ENCODE measurements at regions not wholly inside any gene's neighbourhood (a gene's known extent, or its start where the extent isn't known, plus 50 kb on each side); places are given as distances from the start of the nearest gene placed in this dataset.

DNA sequence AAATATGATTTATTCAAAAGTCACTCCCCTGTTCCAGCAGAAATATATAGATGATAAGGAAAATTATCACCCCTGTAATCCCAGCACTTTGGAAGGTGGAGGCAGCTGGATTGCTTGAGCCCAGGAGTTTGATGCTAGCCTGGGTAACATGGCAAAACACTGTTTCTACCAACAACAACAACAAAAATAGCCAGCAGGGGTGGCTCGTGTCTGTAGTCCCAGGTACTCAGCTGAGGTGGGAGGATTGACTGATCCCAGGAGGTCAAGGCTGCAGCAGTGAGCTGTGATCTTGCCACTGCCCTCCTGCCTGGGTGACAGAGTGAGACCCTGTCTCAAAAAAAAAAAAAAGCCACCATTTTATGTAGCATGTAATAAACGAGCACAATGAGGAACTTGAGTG is 1546.5 kb downstream of the NCAM2 start:
- CTCF ChIA-PET, result no interaction called here
- no peak overlapping the region for H3K4me2 ChIP-seq
- H3K36me3 ChIP-seq (ENCODE audit: low read depth), result no peaks in the 10 kb centered on the region
- no peaks in the 10 kb centered on the region for H3F3A ChIP-seq (ENCODE audit: insufficient read depth, low read depth)
- H3K4me1 ChIP-seq (replicated peaks; ENCODE audit: insufficient read depth), result no peaks in the 10 kb centered on the region
- no peak overlapping the region for H3K4me3 ChIP-seq
- no peak overlapping the region for H2AFZ ChIP-seq
- no peaks in the 10 kb centered on the region for H3K79me2 ChIP-seq (ENCODE audit: low read depth)
- no peak for DNase-seq
- H3K27ac ChIP-seq, result no peak overlapping the region
- H4K20me1 ChIP-seq (ENCODE audit: insufficient read depth), result no peaks in the 10 kb centered on the region
- H3K9me3 ChIP-seq (ENCODE audit: insufficient read depth, low read depth), result no peaks in the 10 kb centered on the region
- no TSS peak for BruUV-seq (replicated peaks)
- intact Hi-C loops (cut with micrococcal nuclease; ENCODE audit: unreplicated experiment), result no loop called here
- H3K27me3 ChIP-seq (ENCODE audit: insufficient read depth, low read depth), result no peaks in the 10 kb centered on the region
- H3K9me2 ChIP-seq (ENCODE audit: insufficient read depth), result no peaks in the 10 kb centered on the region
- POLR2A ChIA-PET (ENCODE audit: unreplicated experiment), result interaction anchor here (0.6 kb wide), 1 partner anchor 1942 kb away, joined by 6 read pairs; no protein-coding TSS in a partner anchor
- no peak for TF ChIP-seq EZH2 (IDR thresholded peaks at IDR 0.05; ENCODE audit: low read depth)
- TF ChIP-seq, protein P1, sequence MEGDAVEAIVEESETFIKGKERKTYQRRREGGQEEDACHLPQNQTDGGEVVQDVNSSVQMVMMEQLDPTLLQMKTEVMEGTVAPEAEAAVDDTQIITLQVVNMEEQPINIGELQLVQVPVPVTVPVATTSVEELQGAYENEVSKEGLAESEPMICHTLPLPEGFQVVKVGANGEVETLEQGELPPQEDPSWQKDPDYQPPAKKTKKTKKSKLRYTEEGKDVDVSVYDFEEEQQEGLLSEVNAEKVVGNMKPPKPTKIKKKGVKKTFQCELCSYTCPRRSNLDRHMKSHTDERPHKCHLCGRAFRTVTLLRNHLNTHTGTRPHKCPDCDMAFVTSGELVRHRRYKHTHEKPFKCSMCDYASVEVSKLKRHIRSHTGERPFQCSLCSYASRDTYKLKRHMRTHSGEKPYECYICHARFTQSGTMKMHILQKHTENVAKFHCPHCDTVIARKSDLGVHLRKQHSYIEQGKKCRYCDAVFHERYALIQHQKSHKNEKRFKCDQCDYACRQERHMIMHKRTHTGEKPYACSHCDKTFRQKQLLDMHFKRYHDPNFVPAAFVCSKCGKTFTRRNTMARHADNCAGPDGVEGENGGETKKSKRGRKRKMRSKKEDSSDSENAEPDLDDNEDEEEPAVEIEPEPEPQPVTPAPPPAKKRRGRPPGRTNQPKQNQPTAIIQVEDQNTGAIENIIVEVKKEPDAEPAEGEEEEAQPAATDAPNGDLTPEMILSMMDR (conservative IDR thresholded peaks at IDR 0.05), result no peak

GRCh38 chr21:22552390-22552789 is 1554.2 kb downstream of the NCAM2 start:
- Histone ChIP-seq H3K9me3 (ENCODE audit: insufficient read depth, low read depth) (no peaks in the 10 kb centered on the region), H3K79me2 (ENCODE audit: low read depth) (no peaks in the 10 kb centered on the region), H2AFZ (no peak overlapping the region), H3K27me3 (ENCODE audit: insufficient read depth, low read depth) (no peaks in the 10 kb centered on the region), H3F3A (ENCODE audit: insufficient read depth, low read depth) (no peaks in the 10 kb centered on the region), H3K4me2 (no peak overlapping the region), H3K9me2 (ENCODE audit: insufficient read depth) (no peaks in the 10 kb centered on the region), H3K27ac (no peak overlapping the region), H3K4me1 (replicated peaks; ENCODE audit: insufficient read depth) (no peaks in the 10 kb centered on the region), H4K20me1 (ENCODE audit: insufficient read depth) (no peaks in the 10 kb centered on the region), H3K4me3 (no peak overlapping the region), H3K36me3 (ENCODE audit: low read depth) (no peaks in the 10 kb centered on the region)
- POLR2A ChIA-PET (ENCODE audit: unreplicated experiment), result no interaction called here
- intact Hi-C loops (cut with micrococcal nuclease; ENCODE audit: unreplicated experiment), result no loop called here
- CTCF ChIA-PET, result no interaction called here
- no peak for DNase-seq
- TF ChIP-seq, protein P1 (conservative IDR thresholded peaks at IDR 0.05), result no peak
- TF ChIP-seq EZH2 (IDR thresholded peaks at IDR 0.05; ENCODE audit: low read depth), result no peak
- BruUV-seq (replicated peaks), result no TSS peak

- no peak for DNase-seq
- POLR2A ChIA-PET (ENCODE audit: unreplicated experiment), result no interaction called here
- Histone ChIP-seq H3K9me2 (ENCODE audit: insufficient read depth) (no peaks in the 10 kb centered on the region), H4K20me1 (ENCODE audit: insufficient read depth) (no peaks in the 10 kb centered on the region), H3K4me1 (replicated peaks; ENCODE audit: insufficient read depth) (no peaks in the 10 kb centered on the region), H3F3A (ENCODE audit: insufficient read depth, low read depth) (no peaks in the 10 kb centered on the region), H3K79me2 (ENCODE audit: low read depth) (no peaks in the 10 kb centered on the region), H3K4me3 (no peak overlapping the region), H3K27me3 (ENCODE audit: insufficient read depth, low read depth) (no peaks in the 10 kb centered on the region), H2AFZ (no peak overlapping the region), H3K9me3 (ENCODE audit: insufficient read depth, low read depth) (no peaks in the 10 kb centered on the region), H3K4me2 (no peak overlapping the region), H3K27ac (no peak overlapping the region), H3K36me3 (ENCODE audit: low read depth) (no peaks in the 10 kb centered on the region)
- no TSS peak for BruUV-seq (replicated peaks)
- intact Hi-C loops (cut with micrococcal nuclease; ENCODE audit: unreplicated experiment), result no loop called here
- TF ChIP-seq, protein P1 (conservative IDR thresholded peaks at IDR 0.05), result no peak
- TF ChIP-seq EZH2 (IDR thresholded peaks at IDR 0.05; ENCODE audit: low read depth), result no peak
- CTCF ChIA-PET, result no interaction called here
Measured at GRCh38 chr21:22554690-22555316, 1556.6 kb downstream of the NCAM2 start.
